ENCODE measurements at regions not wholly inside any gene's neighbourhood (a gene's known extent, or its start where the extent isn't known, plus 50 kb on each side); places are given as distances from the start of the nearest gene placed in this dataset.

GRCh38 chr19:56994251-56995017 is 125.4 kb upstream of the USP29 start:
- peaks cover 25 to 63% (median 38%) of the 10 kb centered on the region in 6 donors for H3K9me3 Mint-ChIP-seq
- DNase-seq = no peak
- no peak overlapping the region for H3K27ac Mint-ChIP-seq
- H3K27me3 Mint-ChIP-seq (ENCODE audit: low read depth in 3 of 3) = peaks cover 0 to 8% (median 4%) of the 10 kb centered on the region in 3 donors
- no peak overlapping the region for H3K4me3 Mint-ChIP-seq
- H3K4me1 Mint-ChIP-seq = no peaks in the 10 kb centered on the region
- H3K36me3 Mint-ChIP-seq = no peaks in the 10 kb centered on the region

GRCh38 chr19:56995303-56995702 is 124.5 kb upstream of the USP29 start:
- DNase-seq = no peak
- no peaks in the 10 kb centered on the region for H3K4me1 Mint-ChIP-seq
- H3K9me3 Mint-ChIP-seq = peaks cover 20 to 57% (median 33%) of the 10 kb centered on the region in 6 donors
- H3K27me3 Mint-ChIP-seq (ENCODE audit: low read depth in 3 of 3) = peaks cover 0 to 8% (median 4%) of the 10 kb centered on the region in 3 donors
- H3K27ac Mint-ChIP-seq = no peak overlapping the region
- no peaks in the 10 kb centered on the region for H3K36me3 Mint-ChIP-seq
- H3K4me3 Mint-ChIP-seq = no peak overlapping the region

- Mint-ChIP-seq H3K4me1 (no peaks in the 10 kb centered on the region), H3K4me3 (no peak overlapping the region), H3K27ac (no peak overlapping the region), H3K9me3 (peaks cover 11 to 41% (median 24%) of the 10 kb centered on the region in 6 donors), H3K36me3 (peaks cover 0 to 3% (median under 1%) of the 10 kb centered on the region in 3 donors), H3K27me3 (ENCODE audit: low read depth in 3 of 3) (peaks cover 0 to 2% (median 0%) of the 10 kb centered on the region in 3 donors)
- no peak for DNase-seq
Observed at GRCh38 chr19:57002195-57002601, 117.6 kb upstream of the USP29 start.

GRCh38 chr19:57002710-57003109 is 117.1 kb upstream of the USP29 start:
- no peaks in the 10 kb centered on the region for H3K4me1 Mint-ChIP-seq
- H3K4me3 Mint-ChIP-seq = no peak overlapping the region
- peaks cover 0 to 5% (median 3%) of the 10 kb centered on the region in 3 donors for H3K36me3 Mint-ChIP-seq
- DNase-seq = no peak
- H3K27ac Mint-ChIP-seq = no peak overlapping the region
- peaks cover 13 to 43% (median 29%) of the 10 kb centered on the region in 6 donors for H3K9me3 Mint-ChIP-seq
- H3K27me3 Mint-ChIP-seq (ENCODE audit: low read depth in 3 of 3) = peaks cover 0 to 2% (median 0%) of the 10 kb centered on the region in 3 donors

- DNase-seq = no peak
- Mint-ChIP-seq H3K27ac (no peak overlapping the region), H3K4me3 (no peak overlapping the region), H3K9me3 (peaks cover 11 to 42% (median 31%) of the 10 kb centered on the region in 6 donors), H3K4me1 (no peaks in the 10 kb centered on the region), H3K27me3 (ENCODE audit: low read depth in 3 of 3) (peaks cover 0 to 3% (median 0%) of the 10 kb centered on the region in 3 donors), H3K36me3 (peaks cover 0 to 7% (median 3%) of the 10 kb centered on the region in 3 donors)
Observed at GRCh38 chr19:57004418-57004817, 115.4 kb upstream of the USP29 start.

- Mint-ChIP-seq H3K27me3 (ENCODE audit: low read depth in 3 of 3) (peaks cover 0 to 4% (median 1%) of the 10 kb centered on the region in 3 donors), H3K36me3 (peaks cover 0 to 7% (median 0%) of the 10 kb centered on the region in 3 donors), H3K4me3 (no peak overlapping the region), H3K27ac (no peak overlapping the region), H3K4me1 (no peaks in the 10 kb centered on the region), H3K9me3 (peaks cover 12 to 46% (median 30%) of the 10 kb centered on the region in 6 donors)
- DNase-seq = no peak
Observed at GRCh38 chr19:57008432-57008831, 111.4 kb upstream of the USP29 start.

GRCh38 chr19:57010541-57010940 is 109.2 kb upstream of the USP29 start:
- H3K27ac Mint-ChIP-seq = no peak overlapping the region
- peaks cover 0 to 16% (median 0%) of the 10 kb centered on the region in 3 donors for H3K36me3 Mint-ChIP-seq
- no peak for DNase-seq
- no peak overlapping the region for H3K4me3 Mint-ChIP-seq
- H3K4me1 Mint-ChIP-seq = no peaks in the 10 kb centered on the region
- peaks cover 1 to 4% (median 1%) of the 10 kb centered on the region in 3 donors for H3K27me3 Mint-ChIP-seq (ENCODE audit: low read depth in 3 of 3)
- H3K9me3 Mint-ChIP-seq = peaks cover 21 to 58% (median 38%) of the 10 kb centered on the region in 6 donors

GRCh38 chr19:57016076-57016475 is 103.7 kb upstream of the USP29 start:
- Mint-ChIP-seq H3K4me3 (no peak overlapping the region), H3K27me3 (ENCODE audit: low read depth in 3 of 3) (peaks cover 1 to 4% (median 1%) of the 10 kb centered on the region in 3 donors), H3K36me3 (peaks cover 0 to 8% (median 0%) of the 10 kb centered on the region in 3 donors), H3K27ac (no peak overlapping the region), H3K9me3 (peaks cover 22 to 40% (median 35%) of the 10 kb centered on the region in 6 donors), H3K4me1 (no peaks in the 10 kb centered on the region)
- no peak for DNase-seq

GRCh38 chr19:57016491-57016890 is 103.3 kb upstream of the USP29 start:
- no peak overlapping the region for H3K4me3 Mint-ChIP-seq
- H3K9me3 Mint-ChIP-seq = peaks cover 20 to 40% (median 33%) of the 10 kb centered on the region in 6 donors
- H3K27me3 Mint-ChIP-seq (ENCODE audit: low read depth in 3 of 3) = peaks cover 1 to 6% (median 1%) of the 10 kb centered on the region in 3 donors
- no peaks in the 10 kb centered on the region for H3K4me1 Mint-ChIP-seq
- H3K27ac Mint-ChIP-seq = no peak overlapping the region
- DNase-seq = no peak
- peaks cover 0 to 8% (median 0%) of the 10 kb centered on the region in 3 donors for H3K36me3 Mint-ChIP-seq

- Mint-ChIP-seq H3K27ac (no peak overlapping the region), H3K36me3 (peaks cover 0 to 13% (median 10%) of the 10 kb centered on the region in 3 donors), H3K27me3 (ENCODE audit: low read depth in 3 of 3) (peaks cover 2 to 4% (median 2%) of the 10 kb centered on the region in 3 donors), H3K4me3 (no peak overlapping the region), H3K9me3 (peaks cover 3 to 47% (median 25%) of the 10 kb centered on the region in 6 donors), H3K4me1 (no peaks in the 10 kb centered on the region)
- no peak for DNase-seq
Observed at GRCh38 chr19:57025491-57025890, 94.3 kb upstream of the USP29 start.

GRCh38 chr19:57026476-57026875 is 93.3 kb upstream of the USP29 start:
- Mint-ChIP-seq H3K9me3 (peaks cover 3 to 44% (median 26%) of the 10 kb centered on the region in 6 donors), H3K36me3 (peaks cover 0 to 13% (median 10%) of the 10 kb centered on the region in 3 donors)

GRCh38 chr19:57027360-57027759 is 92.4 kb upstream of the USP29 start:
- H3K4me3 Mint-ChIP-seq = no peak overlapping the region
- DNase-seq = no peak
- H3K9me3 Mint-ChIP-seq = peaks cover 6 to 37% (median 29%) of the 10 kb centered on the region in 6 donors
- H3K27ac Mint-ChIP-seq = no peak overlapping the region
- H3K4me1 Mint-ChIP-seq = no peaks in the 10 kb centered on the region
- peaks cover 2% of the 10 kb centered on the region in 3 donors for H3K27me3 Mint-ChIP-seq (ENCODE audit: low read depth in 3 of 3)
- peaks cover 0 to 13% (median 10%) of the 10 kb centered on the region in 3 donors for H3K36me3 Mint-ChIP-seq

More at GRCh38 chr19:57026476-57026875, 93.3 kb upstream of the USP29 start:
- Mint-ChIP-seq H3K27me3 (ENCODE audit: low read depth in 3 of 3) (peaks cover 2% of the 10 kb centered on the region in 3 donors), H3K4me1 (no peaks in the 10 kb centered on the region), H3K4me3 (no peak overlapping the region), H3K27ac (no peak overlapping the region)
- DNase-seq = no peak

GRCh38 chr19:57028804-57029525 is 90.8 kb upstream of the USP29 start:
- Mint-ChIP-seq H3K27me3 (ENCODE audit: low read depth in 3 of 3) (peaks cover 2% of the 10 kb centered on the region in 3 donors), H3K4me1 (no peaks in the 10 kb centered on the region), H3K27ac (no peak overlapping the region), H3K9me3 (peaks cover 9 to 37% (median 30%) of the 10 kb centered on the region in 6 donors), H3K36me3 (peaks cover 0 to 12% (median 7%) of the 10 kb centered on the region in 3 donors), H3K4me3 (no peak overlapping the region)
- DNase-seq = no peak

GRCh38 chr19:57031106-57031505 is 88.7 kb upstream of the USP29 start:
- DNase-seq = no peak
- peaks cover 0 to 11% (median 8%) of the 10 kb centered on the region in 3 donors for H3K36me3 Mint-ChIP-seq
- H3K27me3 Mint-ChIP-seq (ENCODE audit: low read depth in 3 of 3) = peaks cover 0 to 4% (median 2%) of the 10 kb centered on the region in 3 donors
- no peaks in the 10 kb centered on the region for H3K4me1 Mint-ChIP-seq
- no peak overlapping the region for H3K27ac Mint-ChIP-seq
- peaks cover 12 to 42% (median 32%) of the 10 kb centered on the region in 6 donors for H3K9me3 Mint-ChIP-seq
- H3K4me3 Mint-ChIP-seq = no peak overlapping the region

All from immature natural killer cell (primary cell).